WTC11 (cell line): ENCODE measurements at regions not wholly inside any gene's neighbourhood (a gene's known extent, or its start where the extent isn't known, plus 50 kb on each side); places are given as distances from the start of the nearest gene placed in this dataset.

ENCODE experiments used
- FOXK1 ChIP-seq: sonication (generic); formaldehyde crosslinking; IDR thresholded peaks from 2 replicates; pipeline ENCODE4 v1.8.0; 2022; ENCODE audit warnings: mild to moderate bottlenecking, moderate library complexity, missing genetic modification reagents
- NFE2L1 ChIP-seq: sonication (generic); formaldehyde crosslinking; IDR thresholded peaks from 2 replicates; pipeline ENCODE4 v1.8.1; 2023; ENCODE audit warnings: missing genetic modification reagents
- TF ChIP-seq, protein P1 (sequence below): fragments of 200-600 bp; IDR thresholded peaks from 2 replicates; pipeline ENCODE4 v1.8.0; 2022; ENCODE audit warnings: antibody characterized with exemption
- TF ChIP-seq, protein P2 (sequence below): sonication (generic); formaldehyde crosslinking; IDR thresholded peaks from 2 replicates; pipeline ENCODE4 v1.8.1; 2022; ENCODE audit warnings: low read depth, missing genetic modification reagents, borderline replicate concordance

DNA sequence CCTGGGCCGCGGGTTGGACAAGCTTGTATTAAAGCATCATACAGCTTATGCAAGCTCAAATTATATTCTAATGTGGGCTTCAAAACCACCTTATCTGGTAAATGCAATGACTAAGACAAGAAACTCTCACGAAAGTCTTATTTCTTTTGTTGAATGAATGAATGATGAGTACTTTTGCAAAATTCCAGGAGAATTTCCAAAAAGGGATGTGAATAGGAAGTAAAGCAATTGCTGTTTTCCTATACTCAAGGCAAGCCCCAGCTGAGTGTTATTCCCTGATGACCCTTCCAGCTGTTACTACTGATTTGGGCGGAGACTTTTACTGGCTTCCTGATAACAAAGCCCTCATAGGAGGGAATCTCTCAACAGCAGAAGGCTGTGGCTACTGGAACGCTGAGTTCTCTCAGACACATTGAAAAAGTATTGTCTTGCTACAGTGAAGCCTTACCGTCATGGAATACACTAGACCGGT is 162.8 kb downstream of the SREK1 start:
- TF ChIP-seq, protein P1, sequence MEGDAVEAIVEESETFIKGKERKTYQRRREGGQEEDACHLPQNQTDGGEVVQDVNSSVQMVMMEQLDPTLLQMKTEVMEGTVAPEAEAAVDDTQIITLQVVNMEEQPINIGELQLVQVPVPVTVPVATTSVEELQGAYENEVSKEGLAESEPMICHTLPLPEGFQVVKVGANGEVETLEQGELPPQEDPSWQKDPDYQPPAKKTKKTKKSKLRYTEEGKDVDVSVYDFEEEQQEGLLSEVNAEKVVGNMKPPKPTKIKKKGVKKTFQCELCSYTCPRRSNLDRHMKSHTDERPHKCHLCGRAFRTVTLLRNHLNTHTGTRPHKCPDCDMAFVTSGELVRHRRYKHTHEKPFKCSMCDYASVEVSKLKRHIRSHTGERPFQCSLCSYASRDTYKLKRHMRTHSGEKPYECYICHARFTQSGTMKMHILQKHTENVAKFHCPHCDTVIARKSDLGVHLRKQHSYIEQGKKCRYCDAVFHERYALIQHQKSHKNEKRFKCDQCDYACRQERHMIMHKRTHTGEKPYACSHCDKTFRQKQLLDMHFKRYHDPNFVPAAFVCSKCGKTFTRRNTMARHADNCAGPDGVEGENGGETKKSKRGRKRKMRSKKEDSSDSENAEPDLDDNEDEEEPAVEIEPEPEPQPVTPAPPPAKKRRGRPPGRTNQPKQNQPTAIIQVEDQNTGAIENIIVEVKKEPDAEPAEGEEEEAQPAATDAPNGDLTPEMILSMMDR, result no peak
- TF ChIP-seq FOXK1 (CRISPR knock-in tag), result no peak
- no peak for TF ChIP-seq NFE2L1 (CRISPR knock-in tag)
- TF ChIP-seq, protein P2, sequence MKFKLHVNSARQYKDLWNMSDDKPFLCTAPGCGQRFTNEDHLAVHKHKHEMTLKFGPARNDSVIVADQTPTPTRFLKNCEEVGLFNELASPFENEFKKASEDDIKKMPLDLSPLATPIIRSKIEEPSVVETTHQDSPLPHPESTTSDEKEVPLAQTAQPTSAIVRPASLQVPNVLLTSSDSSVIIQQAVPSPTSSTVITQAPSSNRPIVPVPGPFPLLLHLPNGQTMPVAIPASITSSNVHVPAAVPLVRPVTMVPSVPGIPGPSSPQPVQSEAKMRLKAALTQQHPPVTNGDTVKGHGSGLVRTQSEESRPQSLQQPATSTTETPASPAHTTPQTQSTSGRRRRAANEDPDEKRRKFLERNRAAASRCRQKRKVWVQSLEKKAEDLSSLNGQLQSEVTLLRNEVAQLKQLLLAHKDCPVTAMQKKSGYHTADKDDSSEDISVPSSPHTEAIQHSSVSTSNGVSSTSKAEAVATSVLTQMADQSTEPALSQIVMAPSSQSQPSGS (CRISPR knock-in tag), result no peak
